IMR-90 (cell line): ENCODE measurements at regions not wholly inside any gene's neighbourhood (a gene's known extent, or its start where the extent isn't known, plus 50 kb on each side); places are given as distances from the start of the nearest gene placed in this dataset.

Experiments used
- ATAC-seq: fragments of 200-7000 bp; cut with Tn5 transposase; 2 replicates; pipeline ENCODE4 v1.9.1; 2020; ENCODE audit warnings: low read depth, mild to moderate bottlenecking, moderate library complexity
- BruUV-seq: library from RNA; stranded (reverse); fragments of 400-500 nt; replicated peaks from 2 replicates; lab custom pipeline; 2021; lab: Mats Ljungman, UMichigan
- CTCF ChIA-PET: fragments of 300-600 bp; formaldehyde crosslinking; extraction: SDS; loops from one replicate; lab custom pipeline; 2021; ENCODE audit warnings: antibody characterized with exemption; lab: Yijun Ruan, JAX
- POLR2A ChIA-PET: fragments of 300-600 bp; sonication (Branson Sonifier 250); formaldehyde crosslinking; loops from one replicate; lab custom pipeline; 2022; ENCODE audit warnings: antibody characterized with exemption; ENCODE audit not compliant: unreplicated experiment; lab: Charles Lee
- DNase-seq: peaks from one replicate; pipeline ENCODE4 v3.0.0; 2013
- H2AFZ ChIP-seq: replicated peaks from 2 replicates; pipeline ENCODE3; 2013; ENCODE audit warnings: low read length, mild to moderate bottlenecking; ENCODE audit not compliant: poor library complexity
- H2AK5ac ChIP-seq: 2 replicates; pipeline ENCODE4 v1.6.1; 2013; ENCODE audit warnings: low read depth, low read length, inconsistent platforms
- H2AK9ac ChIP-seq: replicated peaks from 2 replicates; pipeline ENCODE3; 2013; ENCODE audit warnings: mild to moderate bottlenecking, low read depth, low read length, moderate library complexity; ENCODE audit not compliant: poor library complexity
- H2BK120ac ChIP-seq: 2 replicates; pipeline ENCODE4 v1.6.1; 2013; ENCODE audit warnings: low read depth, low read length, inconsistent platforms
- H2BK15ac ChIP-seq: 3 replicates; pipeline ENCODE4 v1.6.1; 2013; ENCODE audit warnings: low read depth, low read length, inconsistent platforms
- H2BK20ac ChIP-seq: 2 replicates; pipeline ENCODE4 v1.6.1; 2013; ENCODE audit warnings: low read depth, mild to moderate bottlenecking, inconsistent platforms, low read length, moderate library complexity
- H2BK5ac ChIP-seq: 2 replicates; pipeline ENCODE4 v1.6.1; 2013; ENCODE audit warnings: mild to moderate bottlenecking, low read depth, low read length, inconsistent platforms; ENCODE audit not compliant: poor library complexity, severe bottlenecking
- H3K14ac ChIP-seq: replicated peaks from 2 replicates; pipeline ENCODE4 v1.6.1; 2013; ENCODE audit warnings: low read depth, low read length, inconsistent platforms
- H3K18ac ChIP-seq: 2 replicates; pipeline ENCODE4 v1.6.1; 2013; ENCODE audit warnings: low read depth, low read length, control low read depth
- H3K23ac ChIP-seq: 2 replicates; pipeline ENCODE4 v1.6.1; 2013; ENCODE audit warnings: low read depth, low read length, inconsistent platforms
- H3K27ac ChIP-seq: 2 replicates; pipeline ENCODE4 v1.5.1; 2013; ENCODE audit warnings: mild to moderate bottlenecking, control low read depth, low read length; ENCODE audit not compliant: insufficient read depth
- H3K27me3 ChIP-seq: 2 replicates; pipeline ENCODE4 v1.6.1; 2013; ENCODE audit warnings: low read length; ENCODE audit not compliant: control insufficient read depth, insufficient read depth
- H3K36me3 ChIP-seq: 2 replicates; pipeline ENCODE4 v1.6.1; 2013; ENCODE audit warnings: low read length, mixed read lengths; ENCODE audit not compliant: control insufficient read depth, insufficient read depth
- H3K4ac ChIP-seq: 2 replicates; pipeline ENCODE4 v1.6.1; 2013; ENCODE audit warnings: low read depth, low read length, inconsistent platforms
- H3K4me1 ChIP-seq: 2 replicates; pipeline ENCODE4 v1.6.1; 2013; ENCODE audit warnings: low read length, mixed read lengths; ENCODE audit not compliant: control insufficient read depth, insufficient read depth
- H3K4me2 ChIP-seq: 2 replicates; pipeline ENCODE4 v1.6.1; 2013; ENCODE audit warnings: low read depth, mild to moderate bottlenecking, control low read depth, low read length, moderate library complexity
- H3K4me3 ChIP-seq: 2 replicates; pipeline ENCODE4 v1.5.1; 2013; ENCODE audit warnings: low read depth, mild to moderate bottlenecking, control low read depth, low read length, moderate library complexity; ENCODE audit not compliant: insufficient read depth
- H3K56ac ChIP-seq: 2 replicates; pipeline ENCODE4 v1.6.1; 2013; ENCODE audit warnings: low read length, inconsistent platforms; ENCODE audit not compliant: insufficient read depth; ENCODE audit errors: extremely low read depth
- H3K79me1 ChIP-seq, 2 experiments: 2 replicates each; pipeline ENCODE4 v1.6.1; 2013; ENCODE audit warnings: low read length in 2 of 2, inconsistent platforms in 1 of 2, low read depth in 1 of 2
- H3K9ac ChIP-seq: 2 replicates; pipeline ENCODE4 v1.6.1; 2013; ENCODE audit warnings: low read depth, low read length, control low read depth
- H3K9me1 ChIP-seq: 2 replicates; pipeline ENCODE4 v1.6.1; 2013; ENCODE audit warnings: low read length, inconsistent platforms; ENCODE audit not compliant: insufficient read depth
- H3K9me3 ChIP-seq: 2 replicates; pipeline ENCODE4 v1.6.1; 2013; ENCODE audit warnings: low read length; ENCODE audit not compliant: control insufficient read depth, insufficient read depth
- H4K20me1 ChIP-seq: 2 replicates; pipeline ENCODE4 v1.6.1; 2013; ENCODE audit warnings: low read length, inconsistent platforms; ENCODE audit not compliant: insufficient read depth
- H4K5ac ChIP-seq: 2 replicates; pipeline ENCODE4 v1.6.1; 2013; ENCODE audit warnings: mild to moderate bottlenecking, low read depth, low read length, control low read depth
- H4K8ac ChIP-seq, 2 experiments: 2 replicates each; pipeline ENCODE4 v1.6.1; 2013; ENCODE audit warnings: low read depth in 2 of 2, low read length in 2 of 2, control low read depth in 1 of 2, inconsistent platforms in 1 of 2
- H4K91ac ChIP-seq: 2 replicates; pipeline ENCODE4 v1.6.1; 2013; ENCODE audit warnings: low read depth, low read length, inconsistent platforms; ENCODE audit not compliant: insufficient read depth
- CEBPB ChIP-seq: IDR thresholded peaks from 2 replicates; pipeline ENCODE4 v1.6.1; 2012; ENCODE audit warnings: low read depth, low read length, improper control_type of control experiment
- CTCF ChIP-seq: conservative IDR thresholded peaks from 2 replicates; pipeline ENCODE4 v1.5.1; 2012; ENCODE audit warnings: mild to moderate bottlenecking, low read depth, low read length, improper control_type of control experiment
- SMC3 ChIP-seq: fragments of 150-350 bp; IDR thresholded peaks from 2 replicates; pipeline ENCODE4 v1.6.1; 2016; ENCODE audit warnings: low read depth, mild to moderate bottlenecking, antibody characterized with exemption, low read length, moderate library complexity
- WGBS, 2 experiments: methylation state at CpG; one replicate each; pipeline versions ENCODE4 v1.1.5 to v1.1.7; 2013; ENCODE audit warnings: missing lambda C conversion rate in 2 of 2; ENCODE audit not compliant: insufficient read length in 1 of 2; ENCODE audit errors: extremely low coverage in 2 of 2; 5-methylcytosine and 5-hydroxymethylcytosine counted together
- dilution Hi-C: fragments of 300-500 bp; cut with HindIII; formaldehyde crosslinking; loops from one replicate; pipeline ENCODE4 v1.14.3; 2018; ENCODE audit warnings: low sequenced_read_pairs; ENCODE audit not compliant: unreplicated experiment
- in situ Hi-C: fragments of 300-500 bp; cut with MboI; formaldehyde crosslinking; loops from 3 replicates; pipeline ENCODE4 v1.14.3; 2019; ENCODE audit warnings: low sequenced_read_pairs, inconsistent platforms, mixed read lengths
- intact Hi-C: fragments of 100-400 bp; cut with micrococcal nuclease; formaldehyde crosslinking; loops from 2 replicates; pipeline ENCODE4 v1.10.0; 2022

GRCh38 chr2:181762000-181762399 lies 81.7 kb upstream of the NEUROD1 start:
- WGBS, 2 experiments, result no CpG with 5 or more reads among the region's 5 CpGs
- Histone ChIP-seq H3K4ac (no peak overlapping the region), H3K36me3 (no peaks in the 10 kb centered on the region), H3K56ac (no peak overlapping the region), H2AK5ac (no peak overlapping the region), H3K14ac (no peak overlapping the region), H4K8ac (no peak overlapping the region), H4K5ac (no peak overlapping the region), H3K9ac (no peak overlapping the region), H3K4me3 (no peak overlapping the region), H3K23ac (no peak overlapping the region), H3K27me3 (no peaks in the 10 kb centered on the region), H3K18ac (no peak overlapping the region), H2AK9ac (no peak overlapping the region), H2BK15ac (no peak overlapping the region), H3K9me1 (no peaks in the 10 kb centered on the region), H3K79me1 (no peaks in the 10 kb centered on the region), H2BK5ac (no peak overlapping the region), H3K4me2 (no peak overlapping the region), H2AFZ (no peak overlapping the region), H3K4me1 (no peaks in the 10 kb centered on the region), H4K91ac (no peak overlapping the region), H3K27ac (no peak overlapping the region), H3K9me3 (no peaks in the 10 kb centered on the region), H4K20me1 (no peaks in the 10 kb centered on the region), H2BK20ac (no peak overlapping the region), H2BK120ac (no peak overlapping the region)
- intact Hi-C loops (no loop called here), in situ Hi-C loops (loop anchor here (25.0 kb wide), 1 partner anchor 900 kb away; no protein-coding TSS in a partner anchor), dilution Hi-C loops (no loop called here)
- no TSS peak for BruUV-seq
- ATAC-seq (no peak), DNase-seq (no peak)
- TF ChIP-seq CTCF (no peak), SMC3 (no peak), CEBPB (peak; percentile 46)
- POLR2A ChIA-PET, result no interaction called here
- CTCF ChIA-PET, result no interaction called here
